ENCODE measurements at regions not wholly inside any gene's neighbourhood (a gene's known extent, or its start where the extent isn't known, plus 50 kb on each side); places are given as distances from the start of the nearest gene placed in this dataset.

DNA sequence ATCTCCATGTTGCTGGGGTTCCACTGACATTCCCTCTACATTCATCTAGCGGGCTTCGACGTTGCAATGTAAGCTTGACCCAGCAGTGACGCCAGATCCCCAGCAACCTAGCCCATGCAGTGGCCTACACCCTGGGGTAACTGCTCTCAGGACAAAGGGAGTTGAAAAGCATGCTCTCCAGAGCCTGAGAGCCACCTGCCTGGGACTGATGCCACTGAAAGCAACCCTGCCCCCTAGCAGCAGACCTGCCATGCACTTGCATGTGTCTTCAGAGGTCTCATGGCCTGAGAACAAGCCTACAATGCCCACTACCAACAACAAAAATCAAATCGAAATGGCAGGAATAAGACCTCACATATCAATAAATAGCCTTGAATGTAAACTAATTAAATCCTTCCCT is 330.3 kb downstream of the TRIM36 start:
- Histone ChIP-seq H3K27me3 (no peaks in the 10 kb centered on the region), H3K27ac (no peak overlapping the region), H3K4me1 (no peaks in the 10 kb centered on the region), H3K36me3 (no peaks in the 10 kb centered on the region), H3K4me3 (no peak overlapping the region), H3K9me3 (peaks cover 0 to 9% of the 10 kb centered on the region in 2 donors)
- TF ChIP-seq, protein P1, sequence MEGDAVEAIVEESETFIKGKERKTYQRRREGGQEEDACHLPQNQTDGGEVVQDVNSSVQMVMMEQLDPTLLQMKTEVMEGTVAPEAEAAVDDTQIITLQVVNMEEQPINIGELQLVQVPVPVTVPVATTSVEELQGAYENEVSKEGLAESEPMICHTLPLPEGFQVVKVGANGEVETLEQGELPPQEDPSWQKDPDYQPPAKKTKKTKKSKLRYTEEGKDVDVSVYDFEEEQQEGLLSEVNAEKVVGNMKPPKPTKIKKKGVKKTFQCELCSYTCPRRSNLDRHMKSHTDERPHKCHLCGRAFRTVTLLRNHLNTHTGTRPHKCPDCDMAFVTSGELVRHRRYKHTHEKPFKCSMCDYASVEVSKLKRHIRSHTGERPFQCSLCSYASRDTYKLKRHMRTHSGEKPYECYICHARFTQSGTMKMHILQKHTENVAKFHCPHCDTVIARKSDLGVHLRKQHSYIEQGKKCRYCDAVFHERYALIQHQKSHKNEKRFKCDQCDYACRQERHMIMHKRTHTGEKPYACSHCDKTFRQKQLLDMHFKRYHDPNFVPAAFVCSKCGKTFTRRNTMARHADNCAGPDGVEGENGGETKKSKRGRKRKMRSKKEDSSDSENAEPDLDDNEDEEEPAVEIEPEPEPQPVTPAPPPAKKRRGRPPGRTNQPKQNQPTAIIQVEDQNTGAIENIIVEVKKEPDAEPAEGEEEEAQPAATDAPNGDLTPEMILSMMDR (IDR thresholded peaks at IDR 0.05), result no peak
- no peak for TF ChIP-seq POLR2A (IDR thresholded peaks at IDR 0.05)
- no peak for TF ChIP-seq POLR2AphosphoS5 (IDR thresholded peaks at IDR 0.05)
- intact Hi-C loops (cut with DNase I; ENCODE audit: low total_unique reads), result no loop called here
- DNase-seq (ENCODE audit: low spot score in 2 of 2), result no peak

DNA sequence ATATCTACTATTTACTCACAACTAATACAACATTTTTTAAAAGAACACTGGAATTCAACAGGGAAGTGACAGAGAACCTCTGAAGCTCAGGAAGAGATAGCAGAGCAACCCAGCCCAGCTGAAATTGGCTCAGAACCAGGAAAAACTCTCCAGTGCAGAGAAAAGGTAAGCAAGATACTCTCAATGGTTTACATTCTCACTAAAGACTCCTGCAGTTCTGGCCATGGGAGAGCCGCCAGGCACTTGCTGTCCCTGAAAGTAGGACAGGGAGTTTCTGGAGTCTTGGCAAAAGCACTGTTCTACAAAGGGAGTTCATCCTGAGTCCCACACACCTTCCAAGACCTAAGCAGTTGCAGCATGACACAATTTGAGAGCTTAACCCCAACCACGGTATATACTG is 330.8 kb downstream of the TRIM36 start:
- Histone ChIP-seq H3K27me3 (no peaks in the 10 kb centered on the region), H3K27ac (no peak overlapping the region), H3K4me3 (no peak overlapping the region), H3K4me1 (no peaks in the 10 kb centered on the region), H3K36me3 (no peaks in the 10 kb centered on the region), H3K9me3 (peaks cover 0 to 5% of the 10 kb centered on the region in 2 donors)
- no peak for DNase-seq (ENCODE audit: low spot score in 2 of 2)
- intact Hi-C loops (cut with DNase I; ENCODE audit: low total_unique reads), result no loop called here
- TF ChIP-seq, protein P1 (IDR thresholded peaks at IDR 0.05), result no peak
- TF ChIP-seq POLR2AphosphoS5 (IDR thresholded peaks at IDR 0.05) (no peak), POLR2A (IDR thresholded peaks at IDR 0.05) (no peak)

DNA sequence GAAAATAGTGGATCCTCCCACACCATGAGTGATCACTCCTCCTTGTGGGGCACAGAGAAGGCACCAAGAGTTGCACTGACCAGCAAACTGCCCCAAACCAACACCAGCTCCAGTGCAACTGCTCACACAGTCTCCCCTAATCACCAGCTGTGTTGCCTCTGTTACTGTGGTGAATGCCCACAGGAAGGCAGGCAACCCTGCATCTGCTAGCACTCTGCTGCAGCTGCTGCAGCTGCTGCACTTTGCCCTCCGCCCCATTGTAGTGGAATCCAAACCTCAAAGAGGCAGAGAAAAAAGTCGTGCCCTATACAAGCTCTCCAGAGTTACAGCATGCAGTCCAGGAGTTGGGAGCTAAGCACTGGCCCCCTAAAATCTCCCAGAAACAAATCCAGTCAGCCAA is 339.6 kb downstream of the TRIM36 start:
- Histone ChIP-seq H3K36me3 (no peaks in the 10 kb centered on the region), H3K27me3 (no peaks in the 10 kb centered on the region), H3K4me3 (no peak overlapping the region), H3K4me1 (no peaks in the 10 kb centered on the region), H3K27ac (no peak overlapping the region), H3K9me3 (peaks cover 0 to 9% of the 10 kb centered on the region in 2 donors)
- TF ChIP-seq, protein P1 (IDR thresholded peaks at IDR 0.05), result no peak
- TF ChIP-seq POLR2A (IDR thresholded peaks at IDR 0.05) (no peak), POLR2AphosphoS5 (IDR thresholded peaks at IDR 0.05) (no peak)
- intact Hi-C loops (cut with DNase I; ENCODE audit: low total_unique reads), result no loop called here
- no peak for DNase-seq (ENCODE audit: low spot score in 2 of 2)

DNA sequence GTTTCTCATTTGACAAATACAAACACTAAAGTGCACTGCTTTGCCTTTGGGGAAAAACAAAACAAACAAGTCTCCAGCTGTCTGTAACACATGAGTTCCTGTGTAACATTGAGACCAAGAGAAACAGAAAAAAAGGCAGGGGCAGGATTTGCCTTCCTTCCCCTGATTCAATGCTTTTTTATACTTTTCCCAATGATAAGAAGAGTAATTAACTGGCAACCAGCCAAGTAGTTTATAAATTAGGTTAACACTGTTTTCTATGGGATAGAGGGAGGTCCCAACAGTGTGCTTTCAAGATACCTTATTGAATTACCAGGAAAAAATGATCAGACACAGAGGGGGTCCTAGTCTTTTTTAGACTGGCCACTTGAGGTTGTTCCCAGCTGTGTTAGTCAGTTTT is 346.8 kb downstream of the TRIM36 start:
- Histone ChIP-seq H3K27me3 (no peaks in the 10 kb centered on the region), H3K4me1 (no peaks in the 10 kb centered on the region), H3K9me3 (peaks cover 0 to 8% of the 10 kb centered on the region in 2 donors), H3K4me3 (no peak overlapping the region), H3K36me3 (no peaks in the 10 kb centered on the region), H3K27ac (no peak overlapping the region)
- DNase-seq (ENCODE audit: low spot score in 2 of 2), result no peak
- TF ChIP-seq POLR2AphosphoS5 (IDR thresholded peaks at IDR 0.05) (no peak), POLR2A (IDR thresholded peaks at IDR 0.05) (no peak)
- TF ChIP-seq, protein P1 (IDR thresholded peaks at IDR 0.05), result no peak
- intact Hi-C loops (cut with DNase I; ENCODE audit: low total_unique reads), result no loop called here

DNA sequence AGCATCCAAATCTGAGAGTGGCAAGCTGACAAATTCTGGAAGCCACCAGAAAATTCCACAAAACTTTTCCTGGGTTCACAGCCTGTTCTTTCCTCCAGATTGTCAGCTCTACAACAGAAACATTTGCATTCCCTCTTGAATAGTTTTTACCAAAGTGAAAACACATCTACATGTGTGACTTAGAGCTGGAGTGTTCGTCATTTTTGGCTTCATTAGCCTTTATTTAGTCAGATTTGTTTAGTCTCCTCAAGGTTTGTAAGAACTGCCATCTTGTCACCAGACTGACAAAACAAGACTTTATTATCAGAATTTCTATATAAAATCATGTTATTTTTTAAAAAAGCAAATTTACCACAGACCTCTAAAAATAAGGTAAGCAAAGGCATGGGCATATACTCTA is 347.3 kb downstream of the TRIM36 start:
- intact Hi-C loops (cut with DNase I; ENCODE audit: low total_unique reads), result no loop called here
- Histone ChIP-seq H3K4me1 (no peaks in the 10 kb centered on the region), H3K9me3 (peaks cover 0 to 8% of the 10 kb centered on the region in 2 donors), H3K27me3 (no peaks in the 10 kb centered on the region), H3K36me3 (no peaks in the 10 kb centered on the region), H3K27ac (no peak overlapping the region), H3K4me3 (no peak overlapping the region)
- TF ChIP-seq, protein P1 (IDR thresholded peaks at IDR 0.05), result no peak
- DNase-seq (ENCODE audit: low spot score in 2 of 2), result no peak

Measured in breast epithelium (tissue), 4 donors.